ENCODE measurements at regions not wholly inside any gene's neighbourhood (a gene's known extent, or its start where the extent isn't known, plus 50 kb on each side); places are given as distances from the start of the nearest gene placed in this dataset.

GRCh38 chr11:20248121-20248772 lies 88.0 kb upstream of the DBX1 start:
- H3K4me3 ChIP-seq (ENCODE audit: low read depth, low read length), result no peak overlapping the region
- DNase-seq (ENCODE audit: low read depth), result no peak
- no peak for TF ChIP-seq CTCF (IDR thresholded peaks at IDR 0.05; ENCODE audit: control insufficient read depth, extremely low read depth, insufficient read depth)

- no peak for DNase-seq (ENCODE audit: low read depth)
- TF ChIP-seq CTCF (IDR thresholded peaks at IDR 0.05; ENCODE audit: control insufficient read depth, extremely low read depth, insufficient read depth), result no peak
- H3K4me3 ChIP-seq (ENCODE audit: low read depth, low read length), result no peak overlapping the region
Measured at GRCh38 chr11:20247591-20248007, 87.3 kb upstream of the DBX1 start.

- peak; percentile 42 for TF ChIP-seq CTCF (IDR thresholded peaks at IDR 0.05; ENCODE audit: control insufficient read depth, extremely low read depth, insufficient read depth)
- DNase-seq (ENCODE audit: low read depth), result no peak
- H3K4me3 ChIP-seq (ENCODE audit: low read depth, low read length), result no peak overlapping the region
Measured at GRCh38 chr11:20243974-20244373, 83.7 kb upstream of the DBX1 start.

- DNase-seq (ENCODE audit: low read depth), result peak; percentile 3
- H3K4me3 ChIP-seq (ENCODE audit: low read depth, low read length), result no peak overlapping the region
- no peak for TF ChIP-seq CTCF (IDR thresholded peaks at IDR 0.05; ENCODE audit: control insufficient read depth, extremely low read depth, insufficient read depth)
Measured at GRCh38 chr11:20238712-20239111, 78.4 kb upstream of the DBX1 start.

GRCh38 chr11:20235164-20235563 lies 74.9 kb upstream of the DBX1 start:
- no peak for DNase-seq (ENCODE audit: low read depth)
- TF ChIP-seq CTCF (IDR thresholded peaks at IDR 0.05; ENCODE audit: control insufficient read depth, extremely low read depth, insufficient read depth), result no peak
- no peak overlapping the region for H3K4me3 ChIP-seq (ENCODE audit: low read depth, low read length)

GRCh38 chr11:20227631-20228030 lies 67.4 kb upstream of the DBX1 start:
- H3K4me3 ChIP-seq (ENCODE audit: low read depth, low read length), result no peak overlapping the region
- DNase-seq (ENCODE audit: low read depth), result no peak
- no peak for TF ChIP-seq CTCF (IDR thresholded peaks at IDR 0.05; ENCODE audit: control insufficient read depth, extremely low read depth, insufficient read depth)

- no peak for DNase-seq (ENCODE audit: low read depth)
- TF ChIP-seq CTCF (IDR thresholded peaks at IDR 0.05; ENCODE audit: control insufficient read depth, extremely low read depth, insufficient read depth), result no peak
- no peak overlapping the region for H3K4me3 ChIP-seq (ENCODE audit: low read depth, low read length)
Measured at GRCh38 chr11:20226933-20227332, 66.7 kb upstream of the DBX1 start.
